Natural killer cell treated with Interleukin-12 subunit alpha and Interleukin-12 subunit beta and Interleukin-15 and Interleukin-18, amount 100 ng/mL, for 72 hours (primary cell): ENCODE measurements at regions not wholly inside any gene's neighbourhood (a gene's known extent, or its start where the extent isn't known, plus 50 kb on each side); places are given as distances from the start of the nearest gene placed in this dataset.

Experiments used
- ATAC-seq, 2 donors: fragments of 150-1000 bp; cut with Tn5 transposase in 1 of 2; sonication (Bioruptor Pico), chemical (Tn5 transposase) in 1 of 2; 2 replicates each; pipeline ENCODE4 v1.10.0; 2021
- DNase-seq: peaks from one replicate; pipeline ENCODE4 v3.0.0; 2022; ENCODE audit warnings: low spot score
- H3K27ac Mint-ChIP-seq, 2 donors: 1 replicate in 1 of 2; 2 replicates in 1 of 2; pipeline ENCODE4 v1.8.0; 2022; ENCODE audit warnings: mixed read lengths in 2 of 2, mild to moderate bottlenecking in 1 of 2, moderate library complexity in 1 of 2
- H3K27me3 Mint-ChIP-seq, 2 donors: 1 replicate in 1 of 2; 2 replicates in 1 of 2; pipeline ENCODE4 v1.8.0; 2022; ENCODE audit warnings: mixed read lengths in 2 of 2
- H3K36me3 Mint-ChIP-seq: one replicate; pipeline ENCODE4 v1.8.0; 2022; ENCODE audit warnings: mixed read lengths
- H3K4me1 Mint-ChIP-seq, 2 donors: 1 replicate in 1 of 2; 2 replicates in 1 of 2; pipeline ENCODE4 v1.8.0; 2022; ENCODE audit warnings: low read depth in 2 of 2, mixed read lengths in 2 of 2, mild to moderate bottlenecking in 1 of 2
- H3K4me3 Mint-ChIP-seq: one replicate; pipeline ENCODE4 v1.8.0; 2022; ENCODE audit warnings: mixed read lengths
- H3K9me3 Mint-ChIP-seq: 2 replicates; pipeline ENCODE4 v1.8.0; 2022; ENCODE audit warnings: mixed read lengths

DNA sequence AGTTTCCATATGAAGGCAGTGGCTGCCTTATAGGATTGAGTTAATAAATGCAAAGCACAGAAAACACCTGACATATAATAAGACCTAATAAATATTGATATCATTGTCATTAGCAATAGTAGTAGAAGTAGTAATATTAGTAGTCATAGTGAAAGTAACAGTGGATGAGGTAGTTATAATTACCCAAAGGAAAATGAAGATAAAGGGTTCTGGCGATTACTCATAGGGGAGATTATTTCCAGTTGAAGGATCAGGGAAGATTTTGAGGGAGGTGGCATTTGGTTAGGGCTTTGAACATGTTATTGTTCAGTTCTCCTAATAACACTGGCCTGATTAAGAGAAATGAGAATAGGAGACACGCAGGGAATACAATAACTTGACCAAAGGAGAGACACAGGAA lies 131.9 kb upstream of the GPRIN3 start:
- Mint-ChIP-seq H3K4me3 (no peak overlapping the region), H3K27me3 (peaks cover 0 to 4% of the 10 kb centered on the region in 2 donors), H3K36me3 (peaks cover 4% of the 10 kb centered on the region), H3K9me3 (no peaks in the 10 kb centered on the region), H3K4me1 (peaks cover 7 to 8% of the 10 kb centered on the region in 2 donors), H3K27ac (no peak overlapping the region)
- ATAC-seq, result no peak
- no peak for DNase-seq

DNA sequence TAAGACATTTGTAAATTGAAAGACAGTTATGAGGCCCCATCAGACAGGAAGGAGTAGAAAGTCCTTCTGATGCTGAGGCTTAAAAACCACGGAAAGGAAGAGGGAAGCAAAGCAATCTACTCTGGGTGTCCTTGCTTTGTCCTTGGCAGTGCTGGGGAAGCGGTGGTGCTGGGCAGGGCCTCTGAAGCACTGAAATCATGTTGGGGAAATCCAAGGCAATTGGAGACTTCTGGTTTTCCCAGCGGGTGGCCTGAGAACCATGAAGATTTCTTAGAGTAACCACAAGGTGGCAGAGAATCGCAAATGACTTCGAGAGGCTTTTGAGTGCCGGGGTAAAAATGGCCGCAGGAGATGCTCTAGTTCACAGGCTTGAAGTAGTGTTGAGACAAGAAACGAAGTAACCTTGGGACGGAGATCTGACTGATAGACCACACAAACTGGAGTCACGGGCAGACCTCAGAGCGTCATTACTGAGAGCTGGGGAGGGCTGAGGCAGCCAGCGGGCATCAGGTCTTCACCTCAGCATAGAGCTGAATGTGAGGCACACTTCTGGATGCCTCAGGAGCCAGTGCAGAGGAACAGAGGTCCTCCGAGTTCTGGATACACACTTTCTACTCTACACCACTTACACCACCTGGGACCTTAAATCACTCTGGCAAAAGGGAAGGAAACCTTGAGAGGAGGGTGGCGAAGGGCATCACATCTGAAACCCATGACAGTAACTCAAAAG lies 130.7 kb upstream of the GPRIN3 start:
- ATAC-seq (peak; percentile 64 to 67), DNase-seq (peak; percentile 72)
- H3K9me3 Mint-ChIP-seq, result no peaks in the 10 kb centered on the region

DNA sequence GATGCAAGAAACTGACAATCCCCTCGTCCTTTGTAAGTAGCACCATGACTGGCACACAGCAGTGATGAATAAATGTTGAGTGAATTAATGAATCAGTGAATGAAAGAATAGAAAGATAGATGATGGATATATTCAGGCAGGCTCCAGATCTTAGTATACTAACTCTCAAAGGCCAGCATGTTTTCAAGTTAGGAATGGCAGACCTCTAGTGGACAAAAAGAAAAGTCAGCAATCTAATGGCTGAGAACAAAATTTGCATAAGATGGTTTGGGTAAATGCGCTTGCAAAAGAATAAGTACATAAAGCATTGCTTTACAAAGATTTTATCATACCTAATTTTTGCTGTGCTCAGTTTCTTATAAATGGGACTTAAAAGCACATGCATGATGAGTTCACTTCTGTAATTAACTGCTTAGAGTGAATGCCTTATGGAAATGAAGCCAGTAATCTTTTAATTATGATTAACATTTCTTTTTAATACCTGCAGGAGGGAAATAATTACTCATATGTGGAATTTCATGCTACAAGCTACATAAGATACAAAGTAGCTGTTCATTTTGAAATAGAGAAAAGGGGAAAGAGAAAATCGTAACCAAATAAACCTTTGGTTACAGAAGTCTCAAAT lies 126.9 kb upstream of the GPRIN3 start:
- Mint-ChIP-seq H3K4me3 (no peak overlapping the region), H3K27me3 (peaks cover 0 to 5% of the 10 kb centered on the region in 2 donors), H3K36me3 (no peaks in the 10 kb centered on the region), H3K9me3 (no peaks in the 10 kb centered on the region), H3K4me1 (peaks cover 7 to 8% of the 10 kb centered on the region in 2 donors), H3K27ac (no peak overlapping the region)
- ATAC-seq, result no peak
- peak; percentile 62 for DNase-seq

More for the DNA sequence above, 130.7 kb upstream of the GPRIN3 start:
- peak overlapping the region in 1 of 2 donors; percentile 78 for H3K27ac Mint-ChIP-seq
- H3K4me3 Mint-ChIP-seq, result peak overlapping the region; percentile 26
- peaks cover 0 to 4% of the 10 kb centered on the region in 2 donors for H3K27me3 Mint-ChIP-seq
- no peaks in the 10 kb centered on the region for H3K36me3 Mint-ChIP-seq
- peaks cover 7 to 8% of the 10 kb centered on the region in 2 donors for H3K4me1 Mint-ChIP-seq

DNA sequence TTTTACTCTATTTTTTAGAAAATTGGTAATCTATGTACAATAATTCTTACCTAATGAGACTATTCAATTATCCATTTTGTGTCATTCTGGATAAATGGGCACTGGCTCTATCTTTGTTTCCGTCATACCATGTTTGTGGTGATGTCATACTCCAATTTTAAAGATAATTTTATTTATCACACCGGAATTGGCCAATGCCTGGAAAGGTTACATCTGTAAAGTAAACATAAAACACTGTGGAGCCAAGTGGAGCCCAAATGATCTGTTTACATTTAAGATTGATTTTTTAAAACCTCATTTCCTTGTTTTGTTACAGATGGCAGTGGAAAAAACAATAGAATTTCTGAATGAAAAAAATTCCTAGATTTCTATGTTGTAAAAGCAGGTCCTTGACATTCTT lies 120.2 kb upstream of the GPRIN3 start:
- no peaks in the 10 kb centered on the region for H3K4me1 Mint-ChIP-seq
- H3K36me3 Mint-ChIP-seq, result no peaks in the 10 kb centered on the region
- no peaks in the 10 kb centered on the region for H3K9me3 Mint-ChIP-seq
- ATAC-seq, result no peak
- H3K27ac Mint-ChIP-seq, result no peak overlapping the region
- DNase-seq, result no peak
- H3K27me3 Mint-ChIP-seq, result peaks cover 0 to 6% of the 10 kb centered on the region in 2 donors
- H3K4me3 Mint-ChIP-seq, result no peak overlapping the region

DNA sequence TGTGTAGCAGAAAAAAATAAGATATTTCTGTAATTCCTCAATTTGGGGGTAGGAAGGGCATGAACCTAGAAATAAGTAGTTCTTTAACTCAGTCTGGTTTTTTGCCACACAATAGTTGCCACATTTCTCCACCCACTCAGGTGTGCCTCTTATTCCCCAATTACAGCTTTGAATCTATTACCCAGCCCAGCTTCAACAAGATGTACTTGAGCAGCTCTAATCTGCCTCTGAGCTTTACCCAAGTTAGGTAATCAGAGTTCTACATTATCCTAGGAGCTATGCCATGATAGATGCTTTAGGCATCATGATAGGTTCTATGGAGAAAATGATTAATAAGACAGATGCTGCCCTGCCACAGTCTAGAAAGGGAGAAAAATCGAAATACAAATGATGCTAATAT lies 117.4 kb upstream of the GPRIN3 start:
- Mint-ChIP-seq H3K4me1 (no peaks in the 10 kb centered on the region), H3K36me3 (no peaks in the 10 kb centered on the region), H3K4me3 (no peak overlapping the region), H3K27ac (no peak overlapping the region), H3K27me3 (peaks cover 0 to 5% of the 10 kb centered on the region in 2 donors), H3K9me3 (no peaks in the 10 kb centered on the region)
- no peak for DNase-seq
- ATAC-seq, result no peak

DNA sequence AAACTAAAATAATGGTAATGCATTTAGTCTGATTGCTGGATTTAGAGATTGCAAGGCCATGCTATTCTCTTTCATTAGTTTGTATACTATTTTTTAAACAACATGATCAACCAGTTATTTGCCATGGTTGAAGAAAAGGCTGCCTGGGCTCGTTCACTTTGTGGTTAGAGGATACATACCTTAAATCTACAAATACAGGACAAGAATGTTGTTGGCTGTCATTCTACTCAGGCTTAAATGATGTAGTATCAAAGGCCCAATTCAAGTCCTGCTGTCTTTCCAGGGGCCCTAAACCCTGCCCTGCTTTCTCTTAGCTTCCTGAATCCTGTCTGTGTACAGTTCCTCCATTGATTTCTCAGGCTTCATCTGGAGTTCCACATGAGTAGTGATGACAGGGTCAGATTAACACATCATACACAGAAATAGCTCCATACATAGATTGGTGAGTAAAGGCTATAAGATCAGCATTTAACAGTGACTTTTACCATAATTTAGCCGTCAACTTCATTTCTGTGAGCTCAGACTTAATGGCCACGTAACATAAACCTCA lies 114.9 kb upstream of the GPRIN3 start:
- no peaks in the 10 kb centered on the region for H3K9me3 Mint-ChIP-seq
- DNase-seq, result no peak
- no peak overlapping the region for H3K27ac Mint-ChIP-seq
- H3K4me3 Mint-ChIP-seq, result no peak overlapping the region
- no peak for ATAC-seq
- H3K36me3 Mint-ChIP-seq, result no peaks in the 10 kb centered on the region
- H3K4me1 Mint-ChIP-seq, result no peaks in the 10 kb centered on the region
- peaks cover 0 to 2% of the 10 kb centered on the region in 2 donors for H3K27me3 Mint-ChIP-seq

DNA sequence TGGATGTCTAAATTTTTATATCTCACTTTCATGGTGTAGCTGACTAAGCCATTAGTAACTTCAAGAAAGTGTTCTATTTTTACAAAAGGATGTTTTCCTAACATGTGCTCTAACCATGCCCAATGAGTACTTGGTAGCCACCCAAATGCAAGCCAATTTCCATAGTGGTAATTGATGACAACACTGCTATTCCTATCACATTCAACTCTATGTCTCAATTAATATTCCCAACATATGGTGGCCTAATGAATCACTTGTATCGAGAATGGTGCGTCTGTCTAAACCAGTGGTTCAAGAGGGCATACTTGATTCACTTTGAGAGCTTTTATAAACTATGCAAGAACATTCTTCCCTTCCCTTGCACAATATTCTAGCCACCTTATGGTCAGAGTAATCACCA lies 112.9 kb upstream of the GPRIN3 start:
- no peak for DNase-seq
- no peak for ATAC-seq
- H3K27me3 Mint-ChIP-seq, result no peaks in the 10 kb centered on the region
- no peak overlapping the region for H3K27ac Mint-ChIP-seq
- no peaks in the 10 kb centered on the region for H3K4me1 Mint-ChIP-seq
- H3K9me3 Mint-ChIP-seq, result no peaks in the 10 kb centered on the region
- H3K4me3 Mint-ChIP-seq, result no peak overlapping the region
- H3K36me3 Mint-ChIP-seq, result no peaks in the 10 kb centered on the region

DNA sequence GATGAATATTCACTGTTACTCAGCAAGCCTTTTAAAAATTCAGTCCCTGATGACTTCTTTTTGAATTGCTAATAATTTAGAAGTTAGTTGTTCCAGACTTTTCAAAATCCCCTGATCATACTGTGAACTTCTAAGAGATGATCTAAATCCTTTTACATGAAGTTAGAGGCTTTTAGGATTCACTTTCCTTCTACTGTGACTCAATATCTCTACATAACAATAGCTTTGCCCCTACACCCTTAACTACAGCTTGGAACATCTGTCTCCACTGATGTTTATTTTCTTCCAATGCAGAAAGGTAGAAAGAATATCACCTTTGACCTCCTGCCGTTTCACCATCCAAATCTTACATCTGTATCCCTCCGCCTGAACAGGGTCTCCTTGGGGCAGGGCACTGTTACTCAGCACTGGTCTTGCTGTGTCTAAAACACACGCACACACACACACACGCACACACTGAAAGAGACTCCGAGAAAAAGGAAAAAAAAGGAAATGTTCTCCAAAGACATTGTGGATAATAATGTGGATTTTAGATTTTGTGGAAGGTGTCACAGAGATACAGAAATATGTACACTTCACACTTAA lies 111.6 kb upstream of the GPRIN3 start:
- DNase-seq (no peak), ATAC-seq (no peak)
- Mint-ChIP-seq H3K27me3 (no peaks in the 10 kb centered on the region), H3K9me3 (no peaks in the 10 kb centered on the region), H3K27ac (no peak overlapping the region), H3K36me3 (no peaks in the 10 kb centered on the region), H3K4me3 (no peak overlapping the region), H3K4me1 (no peaks in the 10 kb centered on the region)

DNA sequence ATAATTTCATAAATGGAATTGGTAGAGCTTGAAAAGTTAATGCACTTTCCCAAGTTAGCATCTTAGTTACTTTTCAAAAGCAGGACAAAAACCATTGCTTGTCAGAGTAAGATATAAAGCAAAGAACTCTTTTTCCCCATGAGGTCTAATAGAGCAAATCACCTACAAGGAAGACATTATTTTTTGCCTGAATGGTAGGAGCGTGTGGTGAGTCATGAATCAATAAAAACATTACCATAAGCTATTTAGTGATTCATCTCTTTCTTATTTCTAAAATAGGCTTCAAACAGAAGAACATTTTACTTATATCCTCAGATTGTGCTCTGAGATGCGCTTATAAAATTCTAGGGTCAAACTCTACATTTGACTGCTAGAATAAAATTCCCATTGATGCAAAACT lies 109.4 kb upstream of the GPRIN3 start:
- no peak overlapping the region for H3K4me3 Mint-ChIP-seq
- DNase-seq, result no peak

DNA sequence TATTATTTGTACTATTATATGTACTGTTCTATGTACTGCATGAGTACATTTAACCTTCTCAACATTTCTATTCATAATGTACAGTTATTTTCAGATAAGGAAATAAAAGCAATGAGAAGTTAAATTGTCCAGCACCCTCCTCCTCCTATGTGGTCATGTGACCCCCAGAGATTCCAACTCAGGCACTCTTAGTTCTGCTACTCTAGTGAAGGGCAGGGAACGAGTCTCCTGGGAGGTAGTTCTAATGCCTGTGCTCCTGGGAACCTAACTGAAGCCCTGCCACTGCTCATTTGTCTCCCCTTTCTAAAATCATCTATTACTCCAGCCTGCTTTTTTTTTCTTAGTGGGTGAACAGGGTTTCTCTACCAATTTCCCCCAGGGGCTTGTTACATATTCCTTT lies 105.9 kb upstream of the GPRIN3 start:
- no peak for ATAC-seq
- Mint-ChIP-seq H3K36me3 (no peaks in the 10 kb centered on the region), H3K27ac (no peak overlapping the region), H3K4me1 (no peaks in the 10 kb centered on the region), H3K27me3 (peaks cover 0 to 3% of the 10 kb centered on the region in 2 donors), H3K4me3 (no peak overlapping the region), H3K9me3 (no peaks in the 10 kb centered on the region)
- no peak for DNase-seq

More for the DNA sequence above, 109.4 kb upstream of the GPRIN3 start:
- H3K9me3 Mint-ChIP-seq, result no peaks in the 10 kb centered on the region
- no peaks in the 10 kb centered on the region for H3K36me3 Mint-ChIP-seq
- H3K27me3 Mint-ChIP-seq, result no peaks in the 10 kb centered on the region
- no peak overlapping the region for H3K27ac Mint-ChIP-seq
- H3K4me1 Mint-ChIP-seq, result no peaks in the 10 kb centered on the region
- no peak for ATAC-seq

DNA sequence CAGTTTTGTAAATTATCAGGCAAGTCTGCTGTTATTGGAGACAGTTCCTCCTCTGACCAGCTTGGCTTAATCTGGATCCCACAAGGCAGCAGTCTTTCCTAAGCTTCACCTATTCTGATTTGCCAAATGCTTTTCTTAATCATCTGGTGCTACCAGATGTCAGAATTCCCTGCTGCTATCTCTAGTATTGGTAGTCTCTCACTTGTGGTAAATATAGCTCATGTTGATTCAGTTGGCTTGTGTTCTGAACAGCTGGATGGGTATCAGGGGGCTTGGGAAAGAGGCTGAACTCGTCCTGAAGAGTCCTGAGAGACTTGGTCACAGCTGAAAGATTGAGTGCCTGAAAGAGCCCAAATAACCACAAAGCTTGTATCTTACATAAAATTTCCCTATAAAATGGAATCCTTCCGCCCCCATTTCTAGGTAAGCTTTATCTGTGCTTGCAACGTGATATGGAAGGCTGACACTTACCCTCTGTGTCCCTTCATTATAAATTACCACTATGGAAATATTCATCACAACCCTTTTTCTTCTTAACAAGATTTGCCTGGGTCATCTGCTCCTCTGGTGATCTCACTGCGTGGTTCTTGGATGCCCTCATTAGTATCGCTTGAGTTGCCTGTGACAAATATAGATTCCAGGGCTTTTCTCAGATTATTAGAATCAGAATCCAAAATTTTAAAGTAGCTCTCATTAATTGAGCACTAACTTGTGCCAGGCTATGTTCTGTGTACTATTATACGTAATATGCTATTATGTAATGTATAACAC lies 104.1 kb upstream of the GPRIN3 start:
- ATAC-seq (no peak), DNase-seq (no peak)
- Mint-ChIP-seq H3K27me3 (peaks cover 0 to 3% of the 10 kb centered on the region in 2 donors), H3K4me3 (no peak overlapping the region), H3K4me1 (no peaks in the 10 kb centered on the region), H3K36me3 (no peaks in the 10 kb centered on the region), H3K9me3 (no peaks in the 10 kb centered on the region), H3K27ac (no peak overlapping the region)

DNA sequence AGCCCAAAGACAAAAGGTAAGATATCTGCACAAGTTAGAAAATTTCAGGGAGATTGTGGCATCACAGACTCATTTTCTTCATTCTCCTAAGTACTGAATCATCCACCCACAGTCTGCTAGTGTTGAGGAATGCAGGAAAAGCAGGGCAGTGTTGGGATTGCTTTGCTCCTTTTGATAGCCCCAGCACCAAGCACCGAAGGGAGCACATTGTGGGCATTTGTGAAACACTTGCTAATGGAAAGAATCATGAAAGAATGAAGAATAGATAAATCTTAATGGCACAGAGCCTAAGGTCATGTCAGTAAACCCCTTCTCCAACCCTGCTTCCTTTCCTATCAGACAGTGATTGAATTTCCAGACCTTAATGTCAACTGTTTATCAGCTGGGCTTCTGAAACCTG lies 103.1 kb upstream of the GPRIN3 start:
- no peak for DNase-seq
- H3K27me3 Mint-ChIP-seq, result peaks cover 0 to 3% of the 10 kb centered on the region in 2 donors
- no peak for ATAC-seq
- H3K36me3 Mint-ChIP-seq, result no peaks in the 10 kb centered on the region
- H3K27ac Mint-ChIP-seq, result no peak overlapping the region
- no peak overlapping the region for H3K4me3 Mint-ChIP-seq
- no peaks in the 10 kb centered on the region for H3K9me3 Mint-ChIP-seq
- H3K4me1 Mint-ChIP-seq, result no peaks in the 10 kb centered on the region

DNA sequence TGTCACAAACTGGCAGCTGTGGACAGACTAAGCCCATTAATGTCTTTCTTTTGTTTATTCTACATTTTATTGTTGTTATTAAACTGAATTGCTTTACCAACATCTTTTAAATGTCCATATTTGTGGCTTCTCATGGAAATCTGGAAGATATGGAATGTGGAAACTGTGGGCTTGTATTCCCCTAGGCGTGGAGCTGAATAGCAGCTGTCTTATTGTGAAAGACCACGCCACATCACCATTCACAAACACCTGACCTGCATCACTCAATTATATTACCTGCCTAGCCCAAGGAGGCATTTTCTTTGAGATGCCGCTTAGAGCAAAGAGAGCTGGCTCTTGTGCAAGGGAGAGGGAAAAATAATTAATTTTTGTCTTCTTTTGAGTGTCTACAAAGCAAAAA lies 96.9 kb upstream of the GPRIN3 start:
- no peak for ATAC-seq
- Mint-ChIP-seq H3K27me3 (no peaks in the 10 kb centered on the region), H3K4me3 (no peak overlapping the region), H3K36me3 (no peaks in the 10 kb centered on the region), H3K9me3 (no peaks in the 10 kb centered on the region), H3K4me1 (no peaks in the 10 kb centered on the region), H3K27ac (no peak overlapping the region)
- DNase-seq, result no peak
